Stomach (tissue), 8 donors: ENCODE measurements at regions not wholly inside any gene's neighbourhood (a gene's known extent, or its start where the extent isn't known, plus 50 kb on each side); places are given as distances from the start of the nearest gene placed in this dataset.
A peak's percentile ranks its signal among the peaks of the same experiment; 100 is the strongest.

Experiments
- DNase-seq, 2 donors: peaks; one replicate each; pipeline versions ENCODE4 v3.0.0 to v3.0.0-alpha.2; 2013 to 2019
- H3K27ac ChIP-seq, 5 donors: fragments of 200-600 bp in 4 of 5; sonication (generic) in 4 of 5; one replicate each; pipeline ENCODE4 v1.5.1; 2013 to 2019; ENCODE audit warnings: mild to moderate bottlenecking in 1 of 5, moderate library complexity in 1 of 5
- H3K27me3 ChIP-seq, 3 donors: fragments of 200-600 bp; sonication (generic); one replicate each; pipeline ENCODE4 v1.5.1; 2017 to 2019; ENCODE audit warnings: mixed run types in 1 of 3
- H3K36me3 ChIP-seq, 4 donors: fragments of 200-600 bp; sonication (generic); 1 replicate in 3 of 4; 2 replicates in 1 of 4; pipeline ENCODE4 v1.5.1; 2016 to 2019
- H3K4me1 ChIP-seq, 4 donors: fragments of 200-600 bp; sonication (generic); one replicate each; pipeline ENCODE4 v1.5.1; 2016 to 2019
- H3K4me3 ChIP-seq, 4 donors: fragments of 200-600 bp; sonication (generic) in 3 of 4; one replicate each; pipeline ENCODE4 v1.5.1; 2016 to 2019; ENCODE audit warnings: mild to moderate bottlenecking in 1 of 4
- H3K9me3 ChIP-seq, 4 donors: fragments of 200-600 bp; sonication (generic); one replicate each; pipeline ENCODE4 v1.5.1; 2016 to 2019
- EP300 ChIP-seq: sonication (generic); formaldehyde crosslinking; IDR thresholded peaks from one replicate; pipeline ENCODE4 v1.6.1; 2017; ENCODE audit warnings: antibody characterized with exemption
- POLR2A ChIP-seq, 4 donors: fragments of 450-650 bp; IDR thresholded peaks; one replicate each; pipeline ENCODE4 v1.6.1; 2016; ENCODE audit warnings: antibody characterized with exemption in 4 of 4, control low read depth in 2 of 4, mild to moderate bottlenecking in 1 of 4, moderate library complexity in 1 of 4
- POLR2AphosphoS5 ChIP-seq, 3 donors: sonication (generic); formaldehyde crosslinking; IDR thresholded peaks; one replicate each; pipeline ENCODE4 v1.6.1; 2016; ENCODE audit warnings: antibody characterized with exemption in 3 of 3
- WGBS, 5 donors: extraction: QIAGEN DNeasy Blood & Tissue Kit in 3 of 5; methylation state at CpG; one replicate each; pipeline versions ENCODE4 v1.1.5 to v1.1.7; 2013 to 2018; 5-methylcytosine and 5-hydroxymethylcytosine counted together
- intact Hi-C: fragments of 100-400 bp; cut with DNase I; formaldehyde crosslinking; loops from one replicate; pipeline ENCODE4 v1.15.1; 2023; ENCODE audit warnings: low total_unique reads
- small RNA-seq, 4 donors: library from RNA; depleted of rRNA; stranded (forward); fragments of <200 nt; gene quantifications; one replicate each; pipeline ENCODE3, GENCODE V24; 2016
- TF ChIP-seq, protein P1 (sequence below), 7 experiments: fragments of 450-650 bp in 4 of 7; fragments of 200-600 bp in 3 of 7; sonication (generic) in 3 of 7; IDR thresholded peaks; one replicate each; pipeline ENCODE4 v1.5.1; 2016 to 2019; ENCODE audit warnings: antibody characterized with exemption in 7 of 7, control low read depth in 2 of 7, mild to moderate bottlenecking in 1 of 7
- donor health status: healthy with polysubstance abuse.
- donor health status: Bipolar disorder and iron deficiency.
- donor health status: healthy.

DNA sequence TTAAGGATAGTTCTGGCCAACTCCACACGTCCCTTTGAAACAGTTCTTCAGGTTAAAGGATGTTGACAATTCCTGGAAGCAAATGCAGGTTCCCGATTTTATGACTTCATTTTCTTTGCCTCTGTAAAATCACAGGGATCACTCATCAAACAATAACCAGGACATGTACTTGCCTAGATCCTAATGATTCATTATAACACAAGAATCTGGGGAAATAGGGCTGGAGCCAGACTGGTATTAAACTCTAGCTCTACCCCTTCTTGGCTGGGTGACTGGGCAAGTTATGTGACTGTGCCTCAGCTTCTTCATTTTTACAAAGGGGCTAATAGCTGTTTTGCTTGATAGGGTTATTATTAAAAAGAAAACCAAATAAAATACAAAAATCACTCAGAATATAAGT lies 56.0 kb upstream of the KCND2 start:
- peaks cover 0 to 5% (median under 1%) of the 10 kb centered on the region in 4 donors for H3K9me3 ChIP-seq
- TF ChIP-seq, protein P1, sequence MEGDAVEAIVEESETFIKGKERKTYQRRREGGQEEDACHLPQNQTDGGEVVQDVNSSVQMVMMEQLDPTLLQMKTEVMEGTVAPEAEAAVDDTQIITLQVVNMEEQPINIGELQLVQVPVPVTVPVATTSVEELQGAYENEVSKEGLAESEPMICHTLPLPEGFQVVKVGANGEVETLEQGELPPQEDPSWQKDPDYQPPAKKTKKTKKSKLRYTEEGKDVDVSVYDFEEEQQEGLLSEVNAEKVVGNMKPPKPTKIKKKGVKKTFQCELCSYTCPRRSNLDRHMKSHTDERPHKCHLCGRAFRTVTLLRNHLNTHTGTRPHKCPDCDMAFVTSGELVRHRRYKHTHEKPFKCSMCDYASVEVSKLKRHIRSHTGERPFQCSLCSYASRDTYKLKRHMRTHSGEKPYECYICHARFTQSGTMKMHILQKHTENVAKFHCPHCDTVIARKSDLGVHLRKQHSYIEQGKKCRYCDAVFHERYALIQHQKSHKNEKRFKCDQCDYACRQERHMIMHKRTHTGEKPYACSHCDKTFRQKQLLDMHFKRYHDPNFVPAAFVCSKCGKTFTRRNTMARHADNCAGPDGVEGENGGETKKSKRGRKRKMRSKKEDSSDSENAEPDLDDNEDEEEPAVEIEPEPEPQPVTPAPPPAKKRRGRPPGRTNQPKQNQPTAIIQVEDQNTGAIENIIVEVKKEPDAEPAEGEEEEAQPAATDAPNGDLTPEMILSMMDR (IDR thresholded peaks at IDR 0.05): no peak
- no peak for TF ChIP-seq POLR2A (IDR thresholded peaks at IDR 0.05)
- no peak for TF ChIP-seq EP300
- no peak for TF ChIP-seq POLR2AphosphoS5 (IDR thresholded peaks at IDR 0.05)
- no peak for DNase-seq
- no peaks in the 10 kb centered on the region for H3K27me3 ChIP-seq
- H3K27ac ChIP-seq: no peak overlapping the region
- no peak overlapping the region for H3K4me3 ChIP-seq
- H3K36me3 ChIP-seq: no peaks in the 10 kb centered on the region
- WGBS, 5 donors: 56 to 74% (median 59%) methylated on average over 2 of the region's 2 CpGs
- no peaks in the 10 kb centered on the region for H3K4me1 ChIP-seq
- intact Hi-C loops: no loop called here

DNA sequence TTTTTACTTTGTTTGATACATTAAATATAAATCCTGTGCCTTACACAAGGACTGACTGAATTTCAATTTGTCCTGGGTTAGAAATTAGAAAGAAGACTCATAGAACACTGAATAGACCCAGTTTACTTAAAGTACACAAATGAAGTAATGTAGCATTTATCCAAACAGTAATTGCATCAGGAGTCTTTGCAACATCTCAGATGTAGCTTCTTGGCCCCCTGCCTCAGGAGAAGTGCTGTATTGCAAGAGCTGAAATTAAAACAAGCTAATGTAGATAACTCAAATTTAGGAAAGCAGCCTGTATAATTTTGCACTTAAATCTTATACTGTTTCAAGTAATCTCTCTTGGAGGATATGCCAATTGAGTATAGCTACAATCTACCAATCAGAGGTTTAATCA lies 54.3 kb upstream of the KCND2 start:
- Histone ChIP-seq H3K4me3 (no peak overlapping the region), H3K27me3 (no peaks in the 10 kb centered on the region), H3K27ac (no peak overlapping the region), H3K9me3 (no peaks in the 10 kb centered on the region), H3K36me3 (no peaks in the 10 kb centered on the region), H3K4me1 (no peaks in the 10 kb centered on the region)
- DNase-seq: peak in 1 of 2 donors; percentile 51
- TF ChIP-seq EP300: no peak
- no peak for TF ChIP-seq POLR2A (IDR thresholded peaks at IDR 0.05)
- TF ChIP-seq POLR2AphosphoS5 (IDR thresholded peaks at IDR 0.05): no peak
- TF ChIP-seq, protein P1 (IDR thresholded peaks at IDR 0.05): no peak
- intact Hi-C loops: no loop called here

DNA sequence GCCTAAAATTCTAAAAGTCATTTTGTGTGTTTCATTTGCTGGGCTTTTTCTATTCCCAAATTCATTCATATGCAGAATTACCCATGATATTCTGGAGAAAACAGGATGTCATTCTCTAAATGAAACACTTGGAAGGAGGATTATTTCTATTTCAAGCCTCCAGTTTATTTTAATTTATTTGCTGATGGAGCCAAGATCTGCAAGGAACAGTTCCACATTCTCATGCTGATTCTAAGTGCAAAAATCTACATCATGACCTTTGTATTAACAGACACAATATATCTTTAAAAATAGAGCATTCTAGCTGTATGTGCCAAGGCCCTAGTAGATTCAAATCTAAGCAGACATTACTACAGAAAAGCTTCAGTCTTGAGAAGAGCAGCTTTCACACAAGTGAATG lies 51.3 kb upstream of the KCND2 start:
- Histone ChIP-seq H3K4me1 (no peaks in the 10 kb centered on the region), H3K4me3 (no peak overlapping the region), H3K9me3 (no peaks in the 10 kb centered on the region), H3K36me3 (no peaks in the 10 kb centered on the region), H3K27me3 (no peaks in the 10 kb centered on the region), H3K27ac (no peak overlapping the region)
- intact Hi-C loops: no loop called here
- DNase-seq: peak in 1 of 2 donors; percentile 23
- TF ChIP-seq, protein P1 (IDR thresholded peaks at IDR 0.05): no peak
- TF ChIP-seq EP300 (no peak), POLR2A (IDR thresholded peaks at IDR 0.05) (no peak), POLR2AphosphoS5 (IDR thresholded peaks at IDR 0.05) (no peak)

Small RNAs in the stretch of these regions (small RNA-seq; reads per million reads assigned to genes)
- 0 reads per million in 4 donors for gene RNU1-29P
